CD4-positive, alpha-beta T cell treated with Interferon alpha-2 for 1 hour (primary cell): ENCODE measurements at regions not wholly inside any gene's neighbourhood (a gene's known extent, or its start where the extent isn't known, plus 50 kb on each side); places are given as distances from the start of the nearest gene placed in this dataset.
"Not testable (repeated sequence)": the region's sequence is repeated elsewhere in the genome, so short reads cannot be mapped to it uniquely, and the experiment has no call there.

Experiments
- DNase-seq, 2 donors: peaks; one replicate each; pipeline ENCODE4 v3.0.0-alpha.2; 2020 to 2022

DNA sequence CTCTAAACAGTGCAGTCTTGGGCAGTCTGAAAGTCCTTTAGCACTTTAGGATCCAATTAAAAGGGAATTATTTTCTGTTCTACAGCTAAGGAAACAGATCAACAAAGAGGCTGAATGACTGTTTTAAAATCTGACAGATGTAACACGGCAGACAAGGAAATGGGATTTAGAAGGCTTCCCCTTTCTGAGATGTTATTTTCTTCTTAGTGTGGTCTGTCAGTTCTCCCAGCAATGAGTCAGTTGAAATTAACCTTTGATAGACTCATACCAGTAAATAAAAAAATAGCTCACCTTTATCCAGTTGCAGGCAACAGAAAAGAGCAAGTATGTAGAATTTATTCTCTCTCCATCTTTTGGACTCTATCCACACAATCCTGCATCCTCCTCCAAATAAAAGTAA lies 98.1 kb downstream of the NEDD1 start:
- no peak for DNase-seq

DNA sequence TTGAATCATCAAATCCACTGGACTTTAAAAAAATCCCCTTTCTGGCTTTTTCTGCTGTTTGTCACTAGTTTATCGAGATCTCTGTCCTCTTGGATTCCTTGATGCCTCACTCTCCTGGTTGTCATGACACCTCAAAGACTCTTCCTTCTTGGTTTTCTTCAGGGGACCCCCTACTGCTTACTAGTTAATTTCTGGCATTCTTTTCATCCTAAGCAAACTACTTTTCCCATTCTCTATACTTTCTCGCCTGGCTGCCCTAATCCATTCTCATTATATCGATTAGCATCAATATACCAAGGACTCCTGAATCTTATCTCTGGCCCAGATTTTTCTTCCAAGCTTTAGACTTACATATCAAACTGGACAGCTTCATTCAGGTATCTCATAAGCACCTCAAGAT lies 98.6 kb downstream of the NEDD1 start:
- no peak for DNase-seq

DNA sequence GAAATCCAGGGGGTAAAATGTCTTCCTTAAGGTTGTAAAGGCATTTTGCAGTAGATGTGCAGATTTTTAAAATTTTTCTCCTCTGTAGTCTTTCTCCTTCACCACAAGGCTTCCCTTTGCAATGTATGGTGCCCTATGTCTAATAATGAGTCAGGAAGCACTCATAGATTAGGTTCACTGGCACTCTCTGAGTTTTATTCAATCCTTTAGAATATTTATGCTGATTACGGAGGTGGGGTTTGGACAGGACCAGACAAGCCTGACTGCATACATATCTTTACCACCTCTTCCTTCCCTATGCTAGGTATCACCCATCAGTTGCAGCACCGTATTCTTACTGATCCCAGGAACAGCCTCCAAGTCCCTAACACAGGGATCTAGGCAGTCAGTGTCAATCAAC lies 99.5 kb downstream of the NEDD1 start:
- DNase-seq: no peak

DNA sequence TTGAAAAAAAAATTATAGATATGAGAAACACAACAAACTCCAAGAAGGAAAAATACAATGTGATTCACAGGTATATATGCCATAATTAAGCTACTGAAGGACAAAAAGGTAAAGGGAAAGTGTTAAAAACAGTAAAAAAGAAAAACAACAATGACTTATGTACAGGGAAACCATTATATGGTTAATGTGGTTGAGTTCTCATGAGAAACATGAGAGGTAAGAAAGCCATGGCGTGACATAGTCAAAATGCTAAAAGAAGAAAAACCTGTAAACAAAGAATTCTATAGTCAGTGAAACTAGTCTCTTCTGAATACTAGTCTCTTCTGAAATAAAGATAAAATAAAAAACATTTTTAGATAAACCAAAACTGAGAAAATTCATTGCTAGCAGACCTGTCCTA lies 109.1 kb downstream of the NEDD1 start:
- no peak for DNase-seq

DNA sequence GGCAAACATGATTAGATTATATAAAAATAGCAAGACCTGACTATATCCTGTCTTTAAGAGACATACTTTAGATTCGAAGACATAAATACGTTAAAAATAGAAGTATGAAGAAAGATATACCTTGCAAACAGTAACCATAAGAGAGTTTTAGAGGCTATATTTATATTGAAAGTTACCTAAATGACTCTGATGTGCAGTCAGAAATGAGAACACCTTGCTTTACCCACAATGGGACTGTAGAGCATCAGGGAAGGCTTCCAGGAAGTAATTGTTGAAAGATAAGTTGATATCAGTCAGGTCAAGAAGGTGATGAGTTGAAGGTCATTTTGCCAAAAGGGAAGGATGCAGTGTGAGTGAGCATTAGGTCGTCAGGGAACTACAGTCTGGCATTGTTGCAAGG lies 110.2 kb downstream of the NEDD1 start:
- DNase-seq: no peak

DNA sequence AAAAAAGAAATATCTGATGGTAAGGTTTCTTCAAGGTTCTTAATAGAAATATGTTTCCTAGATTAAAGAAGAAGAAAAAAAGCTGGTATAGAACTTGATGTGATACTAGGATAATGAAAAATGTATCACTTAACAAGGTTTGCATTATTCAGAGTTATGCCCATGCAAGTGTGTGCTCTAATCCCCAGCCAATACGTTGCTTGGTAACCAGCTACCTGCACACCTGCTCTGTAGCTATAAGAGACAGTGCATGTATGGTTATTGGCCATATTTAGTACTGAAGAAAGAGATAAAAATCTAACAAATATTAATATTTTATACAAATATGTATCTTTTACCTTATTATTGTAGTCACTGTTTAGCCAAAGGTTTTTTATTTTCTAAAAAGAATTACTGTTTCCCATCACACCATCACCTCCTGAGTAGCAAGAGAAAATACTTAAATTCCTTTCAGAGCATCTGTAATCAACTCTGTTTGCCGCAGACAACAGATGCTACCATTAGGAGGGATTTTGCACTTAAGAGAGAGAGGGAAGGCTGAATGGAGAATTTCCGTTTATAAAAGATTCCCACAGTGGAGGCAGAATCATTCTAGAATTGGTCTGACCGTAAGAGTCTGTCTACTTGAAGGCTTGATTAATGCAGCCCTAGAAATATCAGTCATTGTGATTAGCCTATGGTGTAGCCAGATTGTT lies 115.6 kb downstream of the NEDD1 start:
- DNase-seq: no peak

DNA sequence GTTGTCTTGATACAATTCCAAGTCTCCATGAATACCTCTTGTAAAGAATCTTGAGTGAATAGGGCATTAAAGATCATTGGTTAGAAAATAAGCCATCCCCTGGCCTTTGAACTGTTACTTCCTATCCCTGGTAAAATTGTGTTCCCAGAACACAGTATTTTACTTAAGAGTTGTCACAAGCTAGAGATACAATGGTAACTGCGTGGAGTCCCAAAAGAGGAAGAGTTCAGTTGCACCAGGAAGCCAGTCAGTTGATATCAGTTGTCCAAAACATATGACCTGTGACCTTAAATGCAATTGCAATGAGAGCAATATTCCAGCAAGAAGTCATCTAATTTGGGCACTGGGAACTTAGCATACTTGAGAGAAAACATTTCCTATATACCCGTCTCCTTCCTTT lies 117.3 kb downstream of the NEDD1 start:
- no peak for DNase-seq

DNA sequence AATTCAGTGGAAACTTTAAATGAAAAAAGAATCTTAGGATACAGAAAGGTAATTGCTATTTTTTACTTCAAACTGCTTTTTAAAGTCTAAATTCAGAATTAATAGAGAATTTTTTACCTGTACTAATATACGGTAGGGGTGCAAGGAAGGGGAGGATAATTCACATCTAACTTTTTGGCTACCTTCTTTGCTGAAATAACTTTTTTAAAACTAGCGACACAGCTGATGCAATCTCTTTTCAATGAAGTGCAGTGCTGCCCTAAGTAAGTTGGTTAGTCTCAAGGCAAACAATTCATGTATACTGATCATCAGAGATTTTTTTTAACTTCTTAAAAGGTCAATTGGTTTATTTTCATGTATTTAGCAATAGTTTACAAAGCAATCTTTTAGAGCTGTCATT lies 119.8 kb downstream of the NEDD1 start:
- no peak for DNase-seq

DNA sequence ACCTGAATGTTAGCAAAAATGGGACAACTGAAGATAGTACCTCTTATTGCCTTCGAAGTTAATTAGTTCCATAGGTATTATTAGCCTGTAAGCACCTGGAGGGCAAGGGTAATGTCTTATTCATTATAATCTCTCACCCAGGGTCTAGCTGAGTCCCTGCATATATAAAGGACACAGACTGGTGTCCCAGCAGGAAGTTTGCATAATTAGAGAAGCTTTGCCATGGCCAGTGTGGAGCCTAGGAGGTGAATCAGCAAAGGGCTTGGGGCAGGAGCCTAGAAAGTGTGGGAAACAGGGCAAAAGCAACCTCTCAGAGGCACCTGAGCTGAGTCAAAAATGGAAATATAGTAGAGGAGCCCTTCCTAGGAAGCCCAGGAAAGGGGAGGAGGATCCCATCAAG lies 120.4 kb downstream of the NEDD1 start:
- no peak for DNase-seq

DNA sequence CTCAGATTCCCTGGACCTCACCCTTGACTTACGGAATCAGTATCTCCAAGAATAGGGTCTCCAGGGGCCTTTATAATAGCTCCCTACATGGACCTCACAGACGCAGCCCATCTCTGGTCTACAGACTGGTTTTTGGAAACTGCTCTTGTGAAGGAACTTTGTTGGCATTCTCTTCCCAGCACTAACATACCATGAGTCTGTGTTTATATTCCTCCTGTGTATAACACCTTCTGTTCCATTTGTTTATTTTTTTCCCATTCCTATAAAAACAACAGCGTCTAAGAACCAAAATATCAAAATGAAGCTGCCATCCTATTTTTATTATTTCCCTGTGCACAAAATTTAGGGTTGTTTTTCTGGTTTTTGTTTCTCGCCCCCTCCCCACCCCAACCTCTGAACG lies 131.1 kb downstream of the NEDD1 start:
- DNase-seq: no peak

DNA sequence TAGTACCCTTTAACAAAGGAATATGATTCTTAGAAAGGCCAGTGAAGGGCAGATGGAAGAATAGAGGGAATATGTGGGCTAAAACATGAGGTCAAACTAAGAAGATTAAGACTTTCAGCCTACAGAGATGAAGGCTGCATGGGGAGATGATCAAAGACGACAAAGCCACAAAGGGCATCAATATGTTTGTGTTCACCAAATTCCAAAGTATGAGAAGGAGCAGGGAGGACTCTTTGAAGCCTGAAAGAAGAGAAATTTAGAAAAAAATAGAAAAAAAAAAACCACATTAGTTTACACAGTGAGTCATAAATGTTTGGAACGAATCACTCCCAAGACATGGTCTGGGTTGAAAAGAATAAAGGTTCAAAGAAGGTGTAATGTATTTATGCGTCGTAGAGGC lies 131.8 kb downstream of the NEDD1 start:
- DNase-seq: no peak

DNA sequence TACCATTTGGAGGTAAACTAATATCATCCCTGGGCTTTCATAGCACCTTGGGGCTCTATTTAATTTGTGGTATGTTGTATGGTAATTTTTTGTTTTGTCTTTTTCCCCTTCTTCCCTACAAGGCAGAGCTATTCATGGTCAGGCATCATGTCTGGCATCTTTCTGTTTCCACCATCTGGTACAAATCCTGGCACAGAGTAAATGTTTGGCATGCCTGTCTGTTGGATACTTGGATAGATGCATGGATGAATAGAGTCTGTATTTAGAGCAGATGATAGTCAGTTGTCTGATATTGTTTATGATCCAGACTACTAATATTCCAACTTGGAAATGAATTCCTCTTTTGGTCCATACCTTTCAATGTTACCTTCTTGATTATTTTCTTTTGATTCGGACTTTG lies 139.8 kb downstream of the NEDD1 start:
- DNase-seq: no peak

DNA sequence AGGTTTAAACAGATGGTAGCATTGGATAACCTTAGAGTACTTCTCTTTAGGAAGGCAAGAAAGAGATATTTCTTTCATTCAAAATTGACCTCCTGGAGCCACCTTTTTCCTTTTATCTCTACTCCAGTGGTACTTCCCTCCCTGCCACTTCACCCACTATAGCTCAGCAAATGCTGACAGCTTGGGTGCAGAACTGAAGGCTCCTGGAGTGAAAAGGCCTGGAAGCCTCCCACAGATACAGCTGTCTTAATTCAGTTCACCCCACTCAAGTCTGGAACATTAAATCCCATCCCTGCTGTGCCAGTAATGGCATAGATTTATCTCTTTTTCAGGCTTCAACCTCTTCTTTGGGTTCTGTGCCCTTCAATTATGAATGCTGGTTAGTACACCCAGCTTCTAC lies 140.3 kb downstream of the NEDD1 start:
- no peak for DNase-seq

DNA sequence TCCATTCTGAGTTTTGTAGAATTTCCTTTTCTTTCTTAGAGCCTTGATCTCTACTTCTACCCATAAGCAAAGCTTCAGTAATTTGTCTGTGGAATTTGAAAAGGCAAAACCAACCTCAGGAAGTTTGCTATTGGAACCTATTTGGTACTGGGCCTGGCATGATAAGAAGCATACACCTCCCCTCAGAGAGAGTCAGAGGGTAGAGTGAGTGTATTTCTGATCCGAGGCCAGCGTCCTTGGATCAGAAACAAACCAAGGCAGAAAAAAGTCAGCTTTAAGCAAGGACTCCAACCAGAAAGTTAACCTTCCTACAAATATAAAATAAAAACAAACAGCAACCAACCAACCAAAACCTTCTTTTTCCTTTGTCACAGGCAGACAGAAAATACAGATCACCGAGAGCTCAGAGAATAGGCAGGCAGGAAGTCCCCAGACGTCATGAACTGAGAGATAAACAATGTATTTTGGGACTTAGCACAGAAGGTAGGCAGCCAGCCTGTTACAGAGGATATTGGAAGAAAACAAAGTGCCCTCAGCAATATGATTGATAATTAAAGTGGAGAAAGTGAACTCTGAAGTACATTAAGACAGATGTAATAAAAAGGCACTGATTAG lies 141.5 kb downstream of the NEDD1 start:
- DNase-seq: no peak

DNA sequence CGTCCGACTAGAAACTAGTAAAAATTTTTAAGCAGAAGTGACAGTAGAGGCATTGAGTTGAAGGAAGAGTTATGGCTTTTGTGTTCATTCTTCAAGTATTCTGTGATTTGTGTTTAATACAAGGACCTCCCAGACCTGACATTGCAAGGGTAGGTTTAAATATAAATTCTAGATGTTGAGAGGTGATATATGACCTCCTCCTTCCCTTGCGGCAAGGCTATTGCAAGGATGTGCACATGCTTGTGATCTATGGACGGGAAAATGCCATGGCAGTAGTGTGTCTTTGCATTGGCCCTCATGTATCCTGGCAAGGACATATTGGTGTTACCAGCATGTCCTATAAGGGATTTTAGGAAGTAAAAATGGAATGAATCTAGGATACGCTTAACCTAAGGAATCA lies 143.5 kb downstream of the NEDD1 start:
- no peak for DNase-seq

DNA sequence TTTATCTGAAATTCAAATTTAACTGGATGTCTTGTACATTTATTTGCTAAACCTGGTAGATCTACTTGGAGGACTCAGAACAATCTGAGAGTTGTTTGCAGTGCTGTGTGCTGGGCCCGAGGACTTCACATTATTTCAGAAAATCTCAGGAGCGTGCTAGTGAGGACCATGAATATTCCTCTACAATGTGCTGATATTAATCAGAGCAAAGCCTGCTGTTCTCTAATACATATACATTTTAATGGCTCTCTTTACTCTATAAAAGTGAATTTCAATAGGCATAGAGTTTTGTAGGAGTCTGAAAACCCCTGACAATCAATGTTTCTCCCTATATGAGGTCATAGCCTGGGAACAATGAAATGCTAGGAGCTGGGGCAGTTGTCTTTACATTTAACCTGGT lies 144.3 kb downstream of the NEDD1 start:
- DNase-seq: no peak

DNA sequence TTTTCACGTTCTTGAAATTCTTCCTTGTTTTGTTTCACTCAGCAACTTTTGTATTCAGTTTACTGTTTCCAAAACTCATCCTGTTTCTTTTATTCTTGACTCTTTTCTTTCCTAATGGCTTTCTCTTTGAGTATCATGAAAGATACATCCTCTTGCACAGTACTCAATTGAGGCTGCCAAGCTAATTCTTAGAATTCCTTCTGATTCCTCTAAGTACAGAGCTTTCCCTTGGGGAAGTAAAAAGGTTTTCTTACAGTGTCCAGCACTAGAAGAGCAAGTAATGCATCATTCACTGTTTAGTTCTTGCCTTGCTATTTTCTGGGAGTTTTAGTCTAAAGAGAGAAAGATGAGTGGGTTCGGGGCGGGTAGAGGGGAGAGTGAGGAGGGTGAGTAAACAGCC lies 154.1 kb downstream of the NEDD1 start:
- DNase-seq: no peak

DNA sequence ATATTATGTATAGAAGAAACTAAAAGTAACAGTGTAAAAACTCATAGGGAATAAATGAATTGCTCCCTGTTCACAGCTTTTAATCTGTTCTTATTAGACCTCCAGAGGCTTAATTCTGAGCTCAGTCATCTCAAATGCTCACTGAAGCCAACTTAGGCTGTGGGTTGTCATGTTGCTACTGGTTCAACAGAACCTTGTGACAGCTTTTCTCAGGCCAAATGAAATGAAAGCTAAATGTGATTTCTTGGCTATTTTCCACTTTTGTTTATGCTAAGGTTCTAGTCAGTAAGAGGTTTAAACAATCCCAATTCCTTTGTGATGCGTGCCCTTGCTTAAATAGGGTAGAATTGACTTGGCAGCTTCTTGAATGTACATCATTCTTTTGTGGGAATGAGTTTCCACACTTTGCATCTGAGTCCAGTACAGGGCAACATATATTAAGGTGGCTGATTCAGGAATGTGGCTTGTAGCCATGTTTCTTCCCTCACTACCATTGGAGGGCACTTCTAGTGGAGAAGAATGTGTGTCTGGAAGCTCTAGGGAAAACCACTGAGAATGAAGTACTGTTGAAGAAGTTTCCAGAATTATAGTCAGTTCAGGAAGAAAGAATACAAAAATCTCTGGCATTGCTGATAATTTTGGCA lies 156.4 kb downstream of the NEDD1 start:
- no peak for DNase-seq

DNA sequence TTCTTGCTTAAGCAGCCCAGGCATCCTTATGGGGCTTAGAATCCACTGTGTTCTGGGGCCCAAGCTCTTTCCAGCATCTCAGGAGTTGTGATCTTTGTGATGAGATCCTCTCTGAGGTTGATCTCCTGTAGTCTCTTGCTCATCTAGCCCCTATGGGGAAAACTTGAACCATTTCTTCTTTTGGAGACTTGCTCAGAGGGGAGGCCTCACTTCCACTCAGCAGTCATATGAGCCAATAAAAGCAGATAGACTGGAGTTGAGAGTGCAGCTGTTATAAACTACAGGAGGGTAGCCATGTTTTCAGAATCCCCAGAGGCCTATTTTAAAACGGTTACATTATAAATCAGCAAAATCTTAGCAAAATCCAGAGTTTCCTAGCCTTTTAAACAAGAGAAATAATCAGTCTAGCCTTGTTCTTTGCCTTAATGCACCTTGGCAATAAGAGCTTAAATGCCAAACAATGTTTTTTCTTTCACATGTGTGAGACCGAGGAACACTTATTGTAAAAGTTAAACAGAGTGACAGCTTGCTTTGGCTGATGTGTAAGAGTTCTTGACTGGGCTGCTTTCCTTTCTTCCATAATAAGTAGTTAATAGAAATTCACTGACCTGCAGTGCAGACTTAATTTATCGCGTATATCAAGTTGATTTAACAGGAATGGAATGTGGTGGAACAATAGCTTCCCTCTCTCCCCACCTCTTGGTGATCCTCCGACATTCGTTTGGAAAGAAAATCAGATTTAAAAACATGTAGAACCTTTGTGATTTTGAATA lies 168.3 kb downstream of the NEDD1 start:
- no peak for DNase-seq

DNA sequence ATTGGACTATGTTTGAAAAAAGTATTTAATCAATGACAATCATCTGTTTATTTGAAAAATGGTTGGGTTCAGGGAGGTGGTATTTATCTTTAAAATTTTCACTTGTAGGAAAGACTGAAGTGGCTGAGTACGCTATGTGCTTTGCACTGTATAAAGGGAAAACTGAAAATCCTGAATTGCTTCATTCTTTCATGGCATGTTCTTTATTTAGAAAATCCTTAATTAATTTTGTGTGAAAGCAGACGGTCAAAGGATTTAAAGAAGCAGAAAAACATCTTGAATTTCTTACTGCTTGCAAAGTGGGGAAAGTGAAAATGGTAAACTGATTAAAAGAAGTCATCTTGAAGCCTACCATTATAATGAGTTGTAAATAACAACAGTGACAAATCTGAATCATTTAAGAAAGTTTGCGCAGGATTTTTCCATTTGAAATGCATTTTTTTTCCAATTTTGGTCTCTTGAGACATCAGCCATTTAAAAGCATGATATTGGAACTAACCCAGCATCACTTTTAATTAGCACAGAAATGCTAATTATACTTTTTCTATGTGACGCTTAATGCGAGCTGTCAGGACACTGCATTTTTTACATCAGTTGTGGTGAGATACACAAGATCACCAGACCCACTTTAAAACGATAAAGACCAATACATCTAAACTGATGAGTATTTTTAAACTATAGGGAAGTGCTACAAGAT lies 169.0 kb downstream of the NEDD1 start:
- DNase-seq: no peak

DNA sequence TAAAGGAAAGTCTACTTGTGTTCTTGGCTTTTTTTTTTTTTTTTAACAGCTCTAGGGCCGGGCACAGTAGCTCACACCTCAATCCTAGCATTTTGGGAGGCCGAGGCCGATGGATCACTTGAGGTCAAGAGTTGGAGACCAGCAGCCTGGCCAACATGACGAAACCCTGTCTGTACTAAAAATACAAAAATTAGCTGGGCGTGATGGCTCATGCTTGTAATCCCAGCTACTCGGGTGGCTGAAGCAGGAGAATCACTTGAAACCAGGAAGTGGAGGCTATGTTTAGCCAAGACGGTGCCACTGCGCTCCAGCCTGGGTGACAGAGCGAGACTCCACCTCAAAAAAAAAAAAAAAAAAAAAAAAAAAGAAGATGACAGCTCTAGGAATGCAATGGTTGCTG lies 169.9 kb downstream of the NEDD1 start:
- not testable (repeated sequence) for DNase-seq

DNA sequence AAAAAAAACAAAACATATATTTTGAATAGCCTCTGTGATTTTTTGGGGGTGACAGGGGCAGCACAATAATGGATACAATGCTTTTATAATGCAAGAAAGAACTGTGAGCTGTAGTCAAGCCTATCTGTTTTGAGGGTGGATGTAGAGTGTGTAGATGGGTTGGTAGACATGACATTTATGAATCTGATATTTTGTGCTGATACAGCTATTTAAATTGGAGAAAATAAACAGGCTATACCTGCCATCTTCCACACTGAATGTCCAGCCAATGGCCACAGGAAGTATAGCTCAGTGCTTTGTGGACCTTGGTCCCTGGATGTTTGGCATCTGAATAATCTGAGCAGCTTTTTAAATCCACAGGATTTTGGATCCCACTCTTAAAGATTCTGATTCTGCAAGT lies 175.0 kb downstream of the NEDD1 start:
- DNase-seq: no peak

DNA sequence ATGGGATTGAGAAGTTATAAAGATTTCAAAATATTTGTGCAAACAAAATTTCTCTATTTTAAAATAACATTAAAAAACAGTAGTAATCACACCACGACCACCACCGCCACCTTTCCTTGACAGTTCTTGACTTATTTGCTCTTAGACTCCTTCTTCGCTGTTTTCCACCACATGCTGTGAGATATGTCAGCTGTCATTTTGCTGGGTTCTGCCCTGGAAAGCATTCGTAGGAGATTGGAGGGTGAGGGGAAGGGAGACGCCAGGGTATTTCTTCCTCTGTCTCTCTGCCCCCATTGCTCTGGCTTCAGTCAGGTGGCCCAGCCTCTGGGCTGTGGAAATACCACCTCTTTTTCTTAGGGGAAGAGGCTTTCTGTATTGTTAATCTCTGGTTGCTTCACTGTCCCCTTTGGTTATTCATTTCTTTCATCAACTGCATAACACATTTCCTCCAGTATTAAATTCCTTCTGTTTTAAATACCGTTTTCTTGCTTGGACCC lies 186.2 kb downstream of the NEDD1 start:
- no peak for DNase-seq
